ENCODE measurements at regions not wholly inside any gene's neighbourhood (a gene's known extent, or its start where the extent isn't known, plus 50 kb on each side); places are given as distances from the start of the nearest gene placed in this dataset.
"Not testable (repeated sequence)": the region's sequence is repeated elsewhere in the genome, so short reads cannot be mapped to it uniquely, and the experiment has no call there.

GRCh38 chr6:168169624-168170023, 90.6 kb upstream of the FRMD1 start:
- TF ChIP-seq, protein P1, sequence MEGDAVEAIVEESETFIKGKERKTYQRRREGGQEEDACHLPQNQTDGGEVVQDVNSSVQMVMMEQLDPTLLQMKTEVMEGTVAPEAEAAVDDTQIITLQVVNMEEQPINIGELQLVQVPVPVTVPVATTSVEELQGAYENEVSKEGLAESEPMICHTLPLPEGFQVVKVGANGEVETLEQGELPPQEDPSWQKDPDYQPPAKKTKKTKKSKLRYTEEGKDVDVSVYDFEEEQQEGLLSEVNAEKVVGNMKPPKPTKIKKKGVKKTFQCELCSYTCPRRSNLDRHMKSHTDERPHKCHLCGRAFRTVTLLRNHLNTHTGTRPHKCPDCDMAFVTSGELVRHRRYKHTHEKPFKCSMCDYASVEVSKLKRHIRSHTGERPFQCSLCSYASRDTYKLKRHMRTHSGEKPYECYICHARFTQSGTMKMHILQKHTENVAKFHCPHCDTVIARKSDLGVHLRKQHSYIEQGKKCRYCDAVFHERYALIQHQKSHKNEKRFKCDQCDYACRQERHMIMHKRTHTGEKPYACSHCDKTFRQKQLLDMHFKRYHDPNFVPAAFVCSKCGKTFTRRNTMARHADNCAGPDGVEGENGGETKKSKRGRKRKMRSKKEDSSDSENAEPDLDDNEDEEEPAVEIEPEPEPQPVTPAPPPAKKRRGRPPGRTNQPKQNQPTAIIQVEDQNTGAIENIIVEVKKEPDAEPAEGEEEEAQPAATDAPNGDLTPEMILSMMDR (IDR thresholded peaks at IDR 0.05; ENCODE audit: low read depth, low read length, missing control alignments) = no peak
- no peak overlapping the region for H3K27ac ChIP-seq

DNA sequence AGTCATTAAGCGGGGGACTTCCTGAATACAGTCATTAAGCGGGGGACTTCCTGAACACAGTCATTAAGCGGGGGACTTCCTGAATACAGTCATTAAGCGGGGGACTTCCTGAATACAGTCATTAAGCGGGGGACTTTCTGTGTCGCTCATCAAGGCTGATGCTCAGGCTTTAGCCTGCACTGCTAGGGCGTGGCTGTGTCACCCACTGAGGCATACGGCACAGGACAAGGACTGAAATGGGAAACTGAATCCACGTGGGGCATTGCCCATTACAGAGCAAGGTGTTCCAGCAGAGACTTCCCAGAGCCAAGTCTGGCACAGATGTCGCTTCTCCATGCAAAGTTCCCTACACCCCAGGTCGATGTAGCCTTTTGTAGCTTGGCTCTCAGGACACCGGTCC, 89.9 kb upstream of the FRMD1 start:
- DNase-seq; in situ Hi-C loops (cut with HindIII; ENCODE audit: low pct_ligation_motif_present, low sequenced_read_pairs); H3K27ac ChIP-seq; H3K27me3 ChIP-seq (replicated peaks); H3K4me3 ChIP-seq (ENCODE audit: low read depth, low read length); H3K36me3 ChIP-seq (replicated peaks): not testable (repeated sequence)

More at GRCh38 chr6:168169624-168170023, 90.6 kb upstream of the FRMD1 start:
- Histone ChIP-seq H3K4me3 (ENCODE audit: low read depth, low read length) (no peak overlapping the region), H3K27me3 (replicated peaks) (no peaks in the 10 kb centered on the region), H3K36me3 (replicated peaks) (no peaks in the 10 kb centered on the region)
- DNase-seq = no peak
- in situ Hi-C loops (cut with HindIII; ENCODE audit: low pct_ligation_motif_present, low sequenced_read_pairs) = no loop called here

- H3K27ac ChIP-seq; H3K27me3 ChIP-seq (replicated peaks); H3K4me3 ChIP-seq (ENCODE audit: low read depth, low read length); in situ Hi-C loops (cut with HindIII; ENCODE audit: low pct_ligation_motif_present, low sequenced_read_pairs); DNase-seq; H3K36me3 ChIP-seq (replicated peaks): not testable (repeated sequence)
Observed at GRCh38 chr6:168168330-168168729, 89.3 kb upstream of the FRMD1 start.

GRCh38 chr6:168167431-168168315, 88.7 kb upstream of the FRMD1 start:
- no peak for DNase-seq

GRCh38 chr6:168166627-168167026, 87.6 kb upstream of the FRMD1 start:
- Histone ChIP-seq H3K27me3 (replicated peaks) (no peaks in the 10 kb centered on the region), H3K27ac (no peak overlapping the region), H3K4me3 (ENCODE audit: low read depth, low read length) (no peak overlapping the region), H3K36me3 (replicated peaks) (no peaks in the 10 kb centered on the region)
- TF ChIP-seq, protein P1 (IDR thresholded peaks at IDR 0.05; ENCODE audit: low read depth, low read length, missing control alignments) = no peak
- in situ Hi-C loops (cut with HindIII; ENCODE audit: low pct_ligation_motif_present, low sequenced_read_pairs) = no loop called here
- no peak for DNase-seq

More at GRCh38 chr6:168167431-168168315, 88.7 kb upstream of the FRMD1 start:
- no peak overlapping the region for H3K4me3 ChIP-seq (ENCODE audit: low read depth, low read length)
- in situ Hi-C loops (cut with HindIII; ENCODE audit: low pct_ligation_motif_present, low sequenced_read_pairs) = no loop called here
- H3K27ac ChIP-seq = no peak overlapping the region
- TF ChIP-seq, protein P1 (IDR thresholded peaks at IDR 0.05; ENCODE audit: low read depth, low read length, missing control alignments) = no peak
- no peaks in the 10 kb centered on the region for H3K27me3 ChIP-seq (replicated peaks)
- no peaks in the 10 kb centered on the region for H3K36me3 ChIP-seq (replicated peaks)

GRCh38 chr6:168165891-168166290, 86.9 kb upstream of the FRMD1 start:
- Histone ChIP-seq H3K36me3 (replicated peaks) (no peaks in the 10 kb centered on the region), H3K27ac (no peak overlapping the region), H3K27me3 (replicated peaks) (no peaks in the 10 kb centered on the region), H3K4me3 (ENCODE audit: low read depth, low read length) (no peak overlapping the region)
- no peak for DNase-seq
- TF ChIP-seq, protein P1 (IDR thresholded peaks at IDR 0.05; ENCODE audit: low read depth, low read length, missing control alignments) = no peak
- in situ Hi-C loops (cut with HindIII; ENCODE audit: low pct_ligation_motif_present, low sequenced_read_pairs) = no loop called here

DNA sequence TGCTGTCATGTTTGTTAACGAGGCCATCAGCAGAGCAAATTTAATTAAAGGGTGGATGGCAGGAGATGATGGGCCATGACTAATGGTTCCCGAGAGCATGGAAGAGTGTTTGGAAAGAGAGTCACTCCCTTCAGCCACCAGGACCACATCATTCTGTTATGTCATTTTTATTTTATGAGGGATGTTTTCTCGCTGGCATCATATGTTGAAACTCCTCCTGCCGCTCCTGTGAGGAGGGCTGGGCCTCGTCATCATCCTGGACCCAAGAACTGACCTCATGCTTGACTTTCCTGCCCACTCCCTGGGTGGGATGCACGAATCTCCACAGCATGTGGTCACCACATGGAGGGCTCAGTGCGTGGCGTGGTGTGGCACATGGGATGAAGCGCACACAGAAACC, 86.4 kb upstream of the FRMD1 start:
- no peak for DNase-seq
- no peaks in the 10 kb centered on the region for H3K36me3 ChIP-seq (replicated peaks)
- H3K27me3 ChIP-seq (replicated peaks) = no peaks in the 10 kb centered on the region
- no peak overlapping the region for H3K27ac ChIP-seq
- in situ Hi-C loops (cut with HindIII; ENCODE audit: low pct_ligation_motif_present, low sequenced_read_pairs) = no loop called here
- no peak overlapping the region for H3K4me3 ChIP-seq (ENCODE audit: low read depth, low read length)
- TF ChIP-seq, protein P1 (IDR thresholded peaks at IDR 0.05; ENCODE audit: low read depth, low read length, missing control alignments) = no peak

All from brain microvascular endothelial cell (primary cell).